GM23338 (cell line): ENCODE measurements at regions not wholly inside any gene's neighbourhood (a gene's known extent, or its start where the extent isn't known, plus 50 kb on each side); places are given as distances from the start of the nearest gene placed in this dataset.
A peak's percentile ranks its signal among the peaks of the same experiment; 100 is the strongest.

Experiments
- ATAC-seq: fragments of 200-7000 bp; cut with Tn5 transposase; 3 replicates; pipeline ENCODE4 v1.9.1; 2020
- DNase-seq: peaks from one replicate; pipeline ENCODE4 v3.0.0-alpha.2; 2015; ENCODE audit warnings: low spot score
- H2AFZ ChIP-seq: fragments of 200-600 bp; sonication (generic); 2 replicates; pipeline ENCODE4 v1.8.0; 2016; ENCODE audit warnings: antibody characterized with exemption, mild to moderate bottlenecking, moderate library complexity
- H3F3A ChIP-seq: fragments of 200-600 bp; sonication (generic); replicated peaks from 2 replicates; pipeline ENCODE4 v1.8.0; 2017; ENCODE audit warnings: antibody characterized with exemption, mixed run types, low read depth
- H3K27ac ChIP-seq: fragments of 200-600 bp; sonication (generic); 2 replicates; pipeline ENCODE4 v1.6.1; 2016; ENCODE audit warnings: low read depth
- H3K27me3 ChIP-seq: fragments of 200-600 bp; sonication (generic); 2 replicates; pipeline ENCODE4 v1.8.0; 2016; ENCODE audit warnings: mild to moderate bottlenecking, mixed run types, moderate library complexity; ENCODE audit not compliant: insufficient read depth
- H3K36me3 ChIP-seq: fragments of 200-600 bp; sonication (generic); 2 replicates; pipeline ENCODE4 v1.8.0; 2016; ENCODE audit warnings: mild to moderate bottlenecking; ENCODE audit not compliant: insufficient read depth
- H3K4me1 ChIP-seq: fragments of 200-600 bp; sonication (generic); 2 replicates; pipeline ENCODE4 v1.8.0; 2016; ENCODE audit warnings: mild to moderate bottlenecking, moderate library complexity; ENCODE audit not compliant: insufficient read depth
- H3K4me2 ChIP-seq: fragments of 200-600 bp; sonication (generic); 2 replicates; pipeline ENCODE4 v1.7.1; 2017; ENCODE audit warnings: mixed run types
- H3K4me3 ChIP-seq: fragments of 200-600 bp; sonication (generic); 2 replicates; pipeline ENCODE4 v1.6.1; 2016; ENCODE audit warnings: mixed run types
- H3K79me2 ChIP-seq: fragments of 200-600 bp; sonication (generic); replicated peaks from 2 replicates; pipeline ENCODE4 v1.8.0; 2017; ENCODE audit warnings: mild to moderate bottlenecking; ENCODE audit not compliant: insufficient read depth
- H3K9me2 ChIP-seq: fragments of 200-600 bp; sonication (generic); 2 replicates; pipeline ENCODE4 v1.8.0; 2017; ENCODE audit not compliant: insufficient read depth
- H4K20me1 ChIP-seq: fragments of 200-600 bp; sonication (generic); replicated peaks from 2 replicates; pipeline ENCODE4 v1.8.0; 2017; ENCODE audit warnings: mild to moderate bottlenecking; ENCODE audit not compliant: insufficient read depth
- H3K27ac Mint-ChIP-seq: 2 replicates; pipeline ENCODE4 v1.8.0; 2020; ENCODE audit warnings: inconsistent platforms, mild to moderate bottlenecking, moderate library complexity, mixed read lengths
- H3K27me3 Mint-ChIP-seq: 3 replicates; pipeline ENCODE4 v1.8.0; 2022; ENCODE audit warnings: low read depth, mild to moderate bottlenecking, moderate library complexity, mixed read lengths, inconsistent platforms; ENCODE audit not compliant: insufficient read depth, poor library complexity
- H3K36me3 Mint-ChIP-seq: 3 replicates; pipeline ENCODE4 v1.8.0; 2021; ENCODE audit warnings: low read depth, mild to moderate bottlenecking, inconsistent platforms, moderate library complexity, mixed read lengths
- H3K4me1 Mint-ChIP-seq: 3 replicates; pipeline ENCODE4 v1.8.0; 2020; ENCODE audit warnings: mild to moderate bottlenecking, inconsistent platforms, mixed read lengths
- H3K4me3 Mint-ChIP-seq: 3 replicates; pipeline ENCODE4 v1.8.0; 2021; ENCODE audit warnings: moderate library complexity, mild to moderate bottlenecking, inconsistent platforms, mixed read lengths
- H3K9me3 Mint-ChIP-seq: 3 replicates; pipeline ENCODE4 v1.8.0; 2020; ENCODE audit warnings: moderate library complexity, mild to moderate bottlenecking, inconsistent platforms, mixed read lengths
- CREB1 ChIP-seq: fragments of 250-450 bp; sonication (Bioruptor Pico); IDR thresholded peaks from 2 replicates; pipeline ENCODE4 v1.5.0; 2020; ENCODE audit warnings: low read depth, mild to moderate bottlenecking, moderate library complexity
- JUNB ChIP-seq: IDR thresholded peaks from one replicate; pipeline ENCODE4 v1.6.1; 2016; ENCODE audit warnings: antibody characterized with exemption; ENCODE audit not compliant: unreplicated experiment
- REST ChIP-seq: IDR thresholded peaks from one replicate; pipeline ENCODE4 v1.6.1; 2018; ENCODE audit warnings: antibody characterized with exemption; ENCODE audit not compliant: unreplicated experiment
- STAT1 ChIP-seq: IDR thresholded peaks from one replicate; pipeline ENCODE4 v1.6.1; 2016; ENCODE audit warnings: antibody characterized with exemption; ENCODE audit not compliant: unreplicated experiment
- ZNF331 ChIP-seq: fragments of 250-450 bp; sonication (Bioruptor Pico); IDR thresholded peaks from 2 replicates; pipeline ENCODE4 v1.5.0; 2020; ENCODE audit warnings: low read depth, mild to moderate bottlenecking, moderate library complexity
- TF ChIP-seq, protein P1 (sequence below), 2 experiments: fragments of 200-600 bp in 1 of 2; sonication (generic) in 1 of 2; conservative IDR thresholded peaks; 2 replicates each; pipeline versions ENCODE4 v1.5.1 to v1.6.1; 2016 to 2017; ENCODE audit warnings: antibody characterized with exemption in 2 of 2, low read depth in 2 of 2, mild to moderate bottlenecking in 2 of 2, moderate library complexity in 1 of 2

DNA sequence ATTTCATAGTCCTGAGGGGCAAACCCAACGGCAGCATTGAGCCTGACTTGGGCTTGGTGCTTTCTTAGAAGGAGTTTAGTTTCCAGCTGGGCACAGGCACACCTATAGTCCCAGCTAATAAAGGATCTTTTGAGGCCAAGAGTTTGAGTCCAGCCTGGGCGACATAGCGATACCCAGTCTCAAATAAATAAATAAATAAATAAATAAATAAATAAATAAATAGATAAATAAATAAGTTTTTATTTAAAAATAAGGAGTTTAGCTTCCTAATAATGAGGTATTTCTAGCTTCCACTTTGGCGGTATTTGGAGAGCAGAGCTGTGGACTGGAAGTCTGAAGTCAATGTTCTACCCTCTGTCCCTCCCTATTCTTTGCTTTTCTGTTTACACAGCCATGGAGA, 186.6 kb downstream of the URB2 start:
- Histone ChIP-seq H3K4me3 (no peak overlapping the region), H3K4me1 (peaks cover 3% of the 10 kb centered on the region; the same call in 1 of the 2 replicates), H3K36me3 (0 out of 2 replicates have a peak, but pooled peaks cover 3% of the 10 kb centered on the region), H3K27ac (no peak overlapping the region), H2AFZ (0 out of 2 replicates have a peak overlapping the region, but pooled peaks have one; percentile 59), H3K79me2 (no peaks in the 10 kb centered on the region), H3K4me2 (no peak overlapping the region), H3F3A (no peaks in the 10 kb centered on the region), H3K9me2 (0 out of 2 replicates have a peak, but pooled peaks cover 5% of the 10 kb centered on the region), H4K20me1 (no peaks in the 10 kb centered on the region), H3K27me3 (no peaks in the 10 kb centered on the region)
- H3K27me3 Mint-ChIP-seq = peaks cover 2% of the 10 kb centered on the region
- DNase-seq (no peak), ATAC-seq (no peak)
- peaks cover 17% of the 10 kb centered on the region for H3K9me3 Mint-ChIP-seq
- H3K27ac Mint-ChIP-seq = no peak overlapping the region
- TF ChIP-seq REST (no peak), STAT1 (no peak), JUNB (no peak), CREB1 (CRISPR knock-in tag) (no peak)
- TF ChIP-seq, protein P1, sequence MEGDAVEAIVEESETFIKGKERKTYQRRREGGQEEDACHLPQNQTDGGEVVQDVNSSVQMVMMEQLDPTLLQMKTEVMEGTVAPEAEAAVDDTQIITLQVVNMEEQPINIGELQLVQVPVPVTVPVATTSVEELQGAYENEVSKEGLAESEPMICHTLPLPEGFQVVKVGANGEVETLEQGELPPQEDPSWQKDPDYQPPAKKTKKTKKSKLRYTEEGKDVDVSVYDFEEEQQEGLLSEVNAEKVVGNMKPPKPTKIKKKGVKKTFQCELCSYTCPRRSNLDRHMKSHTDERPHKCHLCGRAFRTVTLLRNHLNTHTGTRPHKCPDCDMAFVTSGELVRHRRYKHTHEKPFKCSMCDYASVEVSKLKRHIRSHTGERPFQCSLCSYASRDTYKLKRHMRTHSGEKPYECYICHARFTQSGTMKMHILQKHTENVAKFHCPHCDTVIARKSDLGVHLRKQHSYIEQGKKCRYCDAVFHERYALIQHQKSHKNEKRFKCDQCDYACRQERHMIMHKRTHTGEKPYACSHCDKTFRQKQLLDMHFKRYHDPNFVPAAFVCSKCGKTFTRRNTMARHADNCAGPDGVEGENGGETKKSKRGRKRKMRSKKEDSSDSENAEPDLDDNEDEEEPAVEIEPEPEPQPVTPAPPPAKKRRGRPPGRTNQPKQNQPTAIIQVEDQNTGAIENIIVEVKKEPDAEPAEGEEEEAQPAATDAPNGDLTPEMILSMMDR (conservative IDR thresholded peaks at IDR 0.05; ENCODE audit: low read depth in 2 of 2) = no peak
- peaks cover 4% of the 10 kb centered on the region; the same call in 2 of the 3 replicates for H3K36me3 Mint-ChIP-seq
- no peak overlapping the region for H3K4me3 Mint-ChIP-seq
- H3K4me1 Mint-ChIP-seq = peaks cover 14% of the 10 kb centered on the region

DNA sequence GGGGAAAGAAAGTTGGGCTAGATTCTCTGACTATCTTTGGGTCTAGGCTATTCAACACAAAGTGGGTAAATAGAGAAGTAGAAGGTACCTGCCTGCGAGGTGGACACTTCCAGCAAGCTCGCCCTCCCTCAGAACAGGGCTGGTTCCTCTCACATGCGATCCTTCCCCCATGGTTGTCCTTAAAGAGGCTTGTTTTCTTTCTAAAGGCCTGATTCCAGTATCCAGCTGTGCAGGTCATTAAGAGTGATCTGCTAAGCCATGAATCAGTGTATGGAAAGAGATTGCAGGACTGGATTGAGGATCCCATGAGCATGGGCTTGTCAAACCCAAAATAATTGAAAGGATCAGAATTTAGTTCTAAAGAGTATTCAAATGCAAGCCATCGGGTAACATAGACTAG, 189.0 kb downstream of the URB2 start:
- H3K4me2 ChIP-seq = no peak overlapping the region
- ATAC-seq (no peak; the same call in 2 of the 3 replicates), DNase-seq (peak; percentile 6)
- H3K4me3 ChIP-seq = no peak overlapping the region
- Mint-ChIP-seq H3K4me1 (peaks cover 14% of the 10 kb centered on the region), H3K4me3 (no peak overlapping the region), H3K36me3 (peaks cover 10% of the 10 kb centered on the region; the same call in 1 of the 3 replicates), H3K27me3 (peaks cover 2% of the 10 kb centered on the region), H3K9me3 (peaks cover 24% of the 10 kb centered on the region), H3K27ac (no peak overlapping the region)
- H3K27ac ChIP-seq = no peak overlapping the region
- H4K20me1 ChIP-seq = no peaks in the 10 kb centered on the region
- no peaks in the 10 kb centered on the region for H3K27me3 ChIP-seq
- 0 out of 2 replicates have a peak, but pooled peaks cover 8% of the 10 kb centered on the region for H3K9me2 ChIP-seq
- peaks cover 15% of the 10 kb centered on the region; the same call in 1 of the 2 replicates for H3K36me3 ChIP-seq
- peak overlapping the region; percentile 72; the same call in 1 of the 2 replicates for H2AFZ ChIP-seq
- H3K79me2 ChIP-seq = no peaks in the 10 kb centered on the region
- H3F3A ChIP-seq = no peaks in the 10 kb centered on the region
- H3K4me1 ChIP-seq = peaks cover 3% of the 10 kb centered on the region; the same call in 1 of the 2 replicates
- TF ChIP-seq REST (no peak), ZNF331 (no peak)
- TF ChIP-seq, protein P1 (conservative IDR thresholded peaks at IDR 0.05; ENCODE audit: low read depth in 2 of 2) = no peak
